Spleen (tissue), 7 donors: ENCODE measurements at regions not wholly inside any gene's neighbourhood (a gene's known extent, or its start where the extent isn't known, plus 50 kb on each side); places are given as distances from the start of the nearest gene placed in this dataset.

Source experiments
- POLR2A ChIP-seq, 3 donors: fragments of 450-650 bp; IDR thresholded peaks; one replicate each; pipeline ENCODE4 v1.5.1; 2017; ENCODE audit warnings: antibody characterized with exemption in 3 of 3, mild to moderate bottlenecking in 1 of 3
- POLR2AphosphoS5 ChIP-seq, 3 donors: sonication (generic); formaldehyde crosslinking; IDR thresholded peaks; one replicate each; pipeline ENCODE4 v1.5.1; 2017; ENCODE audit warnings: antibody characterized with exemption in 3 of 3
- TF ChIP-seq, protein P1 (sequence below), 11 experiments: fragments of 200-600 bp in 7 of 11; fragments of 450-650 bp in 4 of 11; sonication (generic) in 4 of 11; IDR thresholded peaks in 8 of 11; conservative IDR thresholded peaks in 3 of 11; 1 replicate in 7 of 11; 2 replicates in 4 of 11; pipeline versions ENCODE4 v1.4.0 to v1.8.0; 2016 to 2021; ENCODE audit warnings: antibody characterized with exemption in 11 of 11, inconsistent platforms in 4 of 11, mild to moderate bottlenecking in 1 of 11
- donor health status: DM: no; HTN: no; CAD: no; lungs with moderate emphysema.
- donor health status: DM: no; HTN: no; CAD: no.
- donor health status: DM: no; HTN: no; CAD: no.

DNA sequence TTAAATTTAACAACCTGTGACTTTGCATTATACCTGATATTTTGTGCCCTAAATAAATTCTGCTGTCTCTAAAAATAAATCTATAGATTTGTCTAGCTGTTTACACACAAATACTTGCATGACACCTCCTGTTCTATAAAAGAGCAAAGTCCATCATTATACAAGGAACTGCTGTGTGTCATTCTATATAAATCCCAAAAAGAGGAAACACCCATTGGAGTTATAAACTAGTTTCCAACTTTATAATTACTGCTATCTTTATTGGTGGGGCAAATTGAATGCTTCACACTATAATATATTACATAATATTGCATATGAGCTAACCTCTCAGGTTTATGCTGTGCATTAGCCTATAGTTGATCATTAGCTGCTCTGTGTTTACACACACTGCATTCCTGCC lies 504.4 kb downstream of the SATB2 start:
- no peak for TF ChIP-seq POLR2A (IDR thresholded peaks at IDR 0.05)
- TF ChIP-seq POLR2AphosphoS5 (IDR thresholded peaks at IDR 0.05): no peak
- TF ChIP-seq, protein P1, sequence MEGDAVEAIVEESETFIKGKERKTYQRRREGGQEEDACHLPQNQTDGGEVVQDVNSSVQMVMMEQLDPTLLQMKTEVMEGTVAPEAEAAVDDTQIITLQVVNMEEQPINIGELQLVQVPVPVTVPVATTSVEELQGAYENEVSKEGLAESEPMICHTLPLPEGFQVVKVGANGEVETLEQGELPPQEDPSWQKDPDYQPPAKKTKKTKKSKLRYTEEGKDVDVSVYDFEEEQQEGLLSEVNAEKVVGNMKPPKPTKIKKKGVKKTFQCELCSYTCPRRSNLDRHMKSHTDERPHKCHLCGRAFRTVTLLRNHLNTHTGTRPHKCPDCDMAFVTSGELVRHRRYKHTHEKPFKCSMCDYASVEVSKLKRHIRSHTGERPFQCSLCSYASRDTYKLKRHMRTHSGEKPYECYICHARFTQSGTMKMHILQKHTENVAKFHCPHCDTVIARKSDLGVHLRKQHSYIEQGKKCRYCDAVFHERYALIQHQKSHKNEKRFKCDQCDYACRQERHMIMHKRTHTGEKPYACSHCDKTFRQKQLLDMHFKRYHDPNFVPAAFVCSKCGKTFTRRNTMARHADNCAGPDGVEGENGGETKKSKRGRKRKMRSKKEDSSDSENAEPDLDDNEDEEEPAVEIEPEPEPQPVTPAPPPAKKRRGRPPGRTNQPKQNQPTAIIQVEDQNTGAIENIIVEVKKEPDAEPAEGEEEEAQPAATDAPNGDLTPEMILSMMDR (IDR thresholded peaks at IDR 0.05 in 8 of 11, conservative IDR thresholded peaks at IDR 0.05 in 3 of 11): no peak
